IPS-11a (cell line): ENCODE measurements at regions not wholly inside any gene's neighbourhood (a gene's known extent, or its start where the extent isn't known, plus 50 kb on each side); places are given as distances from the start of the nearest gene placed in this dataset.

ENCODE experiments used
- H3K4me3 ChIP-seq: one replicate; pipeline ENCODE4 v1.5.1; 2013; ENCODE audit warnings: low read depth, low read length, control low read depth

DNA sequence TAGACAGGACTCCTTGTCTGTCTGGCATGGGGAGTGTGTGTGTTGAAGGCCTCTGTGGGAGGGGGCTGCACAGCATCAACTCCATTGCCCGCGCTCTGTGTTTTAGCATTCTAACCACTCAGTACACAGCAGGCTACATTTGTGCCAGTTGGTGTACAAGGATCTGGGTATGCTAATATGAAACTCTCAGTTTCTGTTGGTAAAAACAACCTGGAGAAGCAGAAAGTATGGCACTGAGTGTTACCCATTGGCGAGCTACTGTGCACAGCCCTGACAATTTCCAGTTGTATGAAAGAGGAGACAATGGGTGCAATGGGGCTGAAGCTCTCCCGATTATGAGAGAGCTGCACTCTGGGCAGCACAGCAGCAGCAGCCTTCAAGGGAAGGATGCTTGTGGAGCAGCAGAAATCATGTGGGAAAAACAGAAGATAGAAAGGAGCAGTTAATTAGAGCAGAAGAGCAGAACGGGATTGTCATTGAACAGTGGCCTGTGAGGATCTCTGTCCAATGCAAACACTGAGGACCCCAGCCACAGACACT, 443.6 kb downstream of the CBLN2 start:
- H3K4me3 ChIP-seq = no peak overlapping the region

- H3K4me3 ChIP-seq = no peak overlapping the region
Observed at GRCh38 chr18:72091369-72091768, 452.8 kb downstream of the CBLN2 start.

- no peak overlapping the region for H3K4me3 ChIP-seq
Observed at GRCh38 chr18:72089432-72089831, 454.7 kb downstream of the CBLN2 start.

DNA sequence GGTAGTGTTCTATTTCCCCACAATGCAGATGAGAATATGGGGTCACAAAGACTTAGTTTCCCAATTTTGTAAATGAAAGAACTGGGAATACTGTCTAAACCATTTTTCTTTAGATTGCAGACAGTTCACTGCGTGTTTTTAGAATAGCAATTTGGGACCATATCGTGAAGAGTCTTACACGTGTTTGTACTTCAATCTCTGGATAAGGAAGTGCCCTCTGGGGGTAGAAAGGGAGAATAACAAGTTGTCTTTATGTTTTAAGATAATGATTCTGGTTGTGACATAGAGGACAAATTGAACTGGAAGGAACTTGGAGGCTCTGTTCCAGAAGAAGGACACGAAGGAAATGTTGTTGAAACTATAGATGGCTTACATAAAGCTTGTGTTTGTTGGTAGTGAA, 457.7 kb downstream of the CBLN2 start:
- H3K4me3 ChIP-seq = no peak overlapping the region

- no peak overlapping the region for H3K4me3 ChIP-seq
Observed at GRCh38 chr18:72075040-72075439, 469.1 kb downstream of the CBLN2 start.

DNA sequence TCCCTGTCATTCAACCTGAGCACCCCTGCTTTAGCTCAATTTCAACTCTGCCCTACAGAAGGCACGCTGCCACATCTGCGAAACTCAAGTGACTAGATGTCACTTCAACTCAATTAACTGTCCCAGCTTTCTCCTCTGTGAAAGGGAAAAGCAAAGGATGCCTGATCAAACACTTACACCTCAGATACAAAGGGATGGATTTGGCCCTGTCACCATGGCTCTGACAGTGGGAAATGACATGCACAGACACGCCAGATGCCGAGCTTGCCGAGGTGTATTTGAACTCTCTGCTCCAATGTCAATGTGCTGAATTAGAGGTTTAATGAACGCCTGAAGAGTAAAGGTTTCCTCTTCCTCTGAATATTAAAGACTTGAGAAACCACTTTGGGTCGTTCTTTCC, 481.1 kb downstream of the CBLN2 start:
- H3K4me3 ChIP-seq = no peak overlapping the region

DNA sequence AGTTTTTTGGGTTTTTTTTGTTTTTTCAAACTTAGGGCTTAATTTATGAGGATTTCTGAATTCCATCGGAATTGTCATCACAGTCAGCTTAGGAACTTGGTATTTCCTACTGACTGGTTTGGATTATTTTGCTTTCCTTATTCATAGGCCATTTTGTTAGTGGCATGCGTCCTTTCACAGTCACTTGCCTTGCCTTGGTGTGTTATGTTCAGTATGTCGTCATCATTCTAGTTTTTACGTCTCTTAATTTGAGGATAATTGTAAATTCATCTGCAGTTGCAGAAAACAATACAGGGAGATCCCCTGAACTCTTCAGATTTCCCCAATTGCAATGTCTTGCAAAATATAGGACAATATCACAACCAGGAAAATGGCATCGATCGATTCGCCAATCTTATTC, 485.3 kb downstream of the CBLN2 start:
- no peak overlapping the region for H3K4me3 ChIP-seq

DNA sequence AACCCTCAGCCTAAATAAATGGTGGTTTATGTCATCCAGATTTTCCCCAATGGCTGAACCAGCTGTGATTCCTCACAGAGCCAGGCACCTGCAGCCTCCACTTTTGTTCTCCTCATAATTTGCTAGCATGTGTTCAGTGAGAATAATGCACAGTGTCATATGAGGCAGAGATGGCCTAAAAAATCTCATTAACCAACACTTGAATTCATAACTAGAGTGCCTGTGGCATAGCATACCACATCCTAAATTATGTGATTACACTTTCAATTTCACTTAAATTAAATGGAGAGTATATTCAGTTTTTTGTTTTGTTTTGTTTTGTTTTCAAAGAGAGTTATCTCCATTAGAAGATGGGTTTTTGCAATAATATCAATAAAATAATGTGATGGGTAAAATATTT, 488.0 kb downstream of the CBLN2 start:
- H3K4me3 ChIP-seq = no peak overlapping the region

DNA sequence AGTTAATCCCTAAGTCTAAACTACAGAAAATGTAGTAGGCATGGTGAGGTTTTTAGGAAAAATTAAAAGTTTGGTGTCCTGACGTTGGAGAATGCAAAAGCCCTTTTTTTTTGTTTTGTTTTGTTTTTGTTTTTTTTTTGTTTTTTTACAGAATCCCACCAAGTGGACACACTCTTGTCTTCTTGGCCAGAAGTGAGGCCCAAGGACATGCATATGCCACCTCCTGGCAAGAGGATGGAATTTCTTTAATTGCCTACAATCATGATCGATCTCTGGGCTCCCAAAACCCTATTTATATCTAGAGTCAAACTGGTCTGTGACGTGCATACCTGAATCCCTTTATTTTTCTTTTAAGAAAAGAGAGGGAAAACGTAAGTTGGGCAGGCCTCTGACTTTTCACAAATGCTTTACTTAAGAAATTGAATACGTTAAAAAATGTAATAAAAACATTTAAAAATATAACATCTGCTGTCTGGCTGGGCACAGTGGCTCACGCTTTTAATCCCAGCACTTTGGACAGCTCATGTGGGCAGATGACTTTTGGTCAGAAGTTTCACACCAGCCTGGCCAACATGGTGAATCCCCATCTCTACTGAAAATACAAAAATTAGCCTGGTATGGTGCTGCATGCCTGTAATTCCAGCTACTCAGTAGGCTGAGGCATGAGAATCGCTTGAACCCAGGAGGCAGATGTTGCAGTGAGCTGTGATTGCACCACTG, 502.7 kb downstream of the CBLN2 start:
- no peak overlapping the region for H3K4me3 ChIP-seq

GRCh38 chr18:72013427-72013850, 530.7 kb downstream of the CBLN2 start:
- H3K4me3 ChIP-seq = no peak overlapping the region

- no peak overlapping the region for H3K4me3 ChIP-seq
Observed at GRCh38 chr18:71998547-71999097, 545.5 kb downstream of the CBLN2 start.

GRCh38 chr18:71995904-71996465, 548.2 kb downstream of the CBLN2 start:
- no peak overlapping the region for H3K4me3 ChIP-seq

- H3K4me3 ChIP-seq = no peak overlapping the region
Observed at GRCh38 chr18:71994273-71994672, 549.9 kb downstream of the CBLN2 start.

GRCh38 chr18:71989616-71990015, 554.5 kb downstream of the CBLN2 start:
- no peak overlapping the region for H3K4me3 ChIP-seq

DNA sequence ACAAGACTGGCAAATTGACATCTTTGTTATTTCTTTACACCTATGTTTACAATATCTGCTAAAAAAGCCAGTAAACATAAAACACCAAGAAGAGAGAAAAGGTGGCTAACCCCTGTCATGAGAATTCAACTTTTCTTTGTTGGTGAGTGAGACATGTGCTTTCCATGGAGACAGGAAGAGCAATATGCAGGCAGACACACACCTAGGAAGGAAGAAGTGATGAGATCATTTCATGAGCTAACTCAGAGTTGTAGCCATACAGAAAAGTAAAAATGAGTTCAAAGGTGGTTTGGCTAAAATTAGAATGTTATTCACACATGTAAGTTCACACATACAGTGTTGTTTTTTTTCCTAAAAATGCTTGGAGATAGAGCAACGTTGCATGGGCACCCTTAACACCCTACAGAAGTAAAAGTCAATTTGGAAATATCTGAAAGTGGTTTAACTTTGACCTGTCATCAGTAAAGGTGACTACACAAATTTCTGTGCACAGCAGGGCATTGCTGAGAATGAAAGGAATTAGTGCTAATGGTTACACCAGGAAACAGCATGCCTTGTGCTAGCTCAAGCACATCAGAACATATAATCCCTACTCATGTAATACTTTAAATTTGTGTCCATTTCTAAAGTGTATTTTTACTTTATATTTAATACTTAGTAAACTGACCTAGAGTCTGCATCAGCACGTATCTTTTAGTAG, 557.6 kb downstream of the CBLN2 start:
- no peak overlapping the region for H3K4me3 ChIP-seq

GRCh38 chr18:71976744-71977143, 567.4 kb downstream of the CBLN2 start:
- no peak overlapping the region for H3K4me3 ChIP-seq

DNA sequence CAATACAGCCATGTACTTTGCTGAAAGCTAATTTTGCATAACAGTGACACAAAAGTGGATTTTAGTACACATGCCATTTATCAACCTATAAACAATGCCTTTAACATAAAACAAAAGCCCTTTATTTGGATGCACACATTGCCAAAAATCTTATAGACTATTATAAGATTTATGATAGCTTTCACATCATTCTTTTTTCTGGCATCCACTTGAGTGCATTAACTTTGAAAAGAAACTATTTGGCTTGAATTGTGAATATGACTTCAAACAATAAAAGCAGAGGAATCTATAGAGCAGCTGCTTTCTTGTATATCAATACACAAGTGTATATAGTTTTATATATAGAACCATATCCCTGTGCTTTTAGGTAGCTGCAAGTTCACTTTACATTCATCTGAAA, 577.4 kb downstream of the CBLN2 start:
- H3K4me3 ChIP-seq = no peak overlapping the region

DNA sequence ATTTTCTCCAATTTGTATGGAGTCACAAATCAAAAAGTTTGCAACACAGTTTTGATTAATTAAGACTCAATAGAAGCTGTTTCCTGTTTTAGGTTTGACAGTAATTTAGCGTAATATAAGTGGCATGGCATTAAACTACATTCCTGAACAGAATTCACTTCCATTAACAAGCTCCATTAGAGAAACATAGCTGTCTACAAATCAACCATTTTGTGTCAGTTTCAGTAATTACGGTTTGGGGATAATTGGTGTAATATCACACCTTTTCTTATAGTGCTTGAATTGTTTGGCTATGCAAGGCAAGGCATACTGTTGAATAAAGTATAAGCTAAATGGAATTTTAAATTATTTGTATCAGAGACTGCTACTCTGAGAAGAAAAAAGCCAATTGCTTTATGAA, 585.5 kb downstream of the CBLN2 start:
- no peak overlapping the region for H3K4me3 ChIP-seq

GRCh38 chr18:71951001-71951400, 593.1 kb downstream of the CBLN2 start:
- H3K4me3 ChIP-seq = no peak overlapping the region

- no peak overlapping the region for H3K4me3 ChIP-seq
Observed at GRCh38 chr18:71942433-71942832, 601.7 kb downstream of the CBLN2 start.

- H3K4me3 ChIP-seq = no peak overlapping the region
Observed at GRCh38 chr18:71939483-71939882, 604.7 kb downstream of the CBLN2 start.

DNA sequence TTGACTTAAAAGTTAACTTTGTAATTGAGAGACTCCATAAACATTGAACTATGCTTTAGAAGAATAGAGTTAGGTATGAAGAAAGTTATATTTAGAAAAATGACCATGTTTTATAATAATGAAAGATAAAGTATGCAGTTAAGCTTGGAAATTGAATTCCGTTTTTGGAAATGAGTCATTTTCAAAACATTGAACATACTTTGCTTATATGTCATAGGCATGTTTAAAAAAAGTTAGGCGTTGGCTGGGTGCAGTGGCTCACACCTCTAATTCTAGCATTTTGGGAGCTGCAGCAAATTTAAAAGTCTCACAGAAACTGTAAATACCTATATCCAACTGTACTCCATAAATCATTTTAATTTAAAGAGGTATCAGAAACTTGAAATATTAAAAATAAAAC, 607.4 kb downstream of the CBLN2 start:
- no peak overlapping the region for H3K4me3 ChIP-seq
